22Rv1 (cell line): ENCODE measurements at regions not wholly inside any gene's neighbourhood (a gene's known extent, or its start where the extent isn't known, plus 50 kb on each side); places are given as distances from the start of the nearest gene placed in this dataset.
A peak's percentile ranks its signal among the peaks of the same experiment; 100 is the strongest.

Source experiments
- H3K27ac ChIP-seq: fragments of 450-650 bp; 2 replicates; pipeline ENCODE4 v1.5.1; 2017
- ZFX ChIP-seq: fragments of 450-650 bp; IDR thresholded peaks from 2 replicates; pipeline ENCODE4 v1.6.1; 2017; ENCODE audit warnings: antibody characterized with exemption, borderline replicate concordance
- TF ChIP-seq, protein P1 (sequence below): fragments of 450-650 bp; IDR thresholded peaks from 2 replicates; pipeline ENCODE4 v1.5.1; 2017; ENCODE audit warnings: mild to moderate bottlenecking

DNA sequence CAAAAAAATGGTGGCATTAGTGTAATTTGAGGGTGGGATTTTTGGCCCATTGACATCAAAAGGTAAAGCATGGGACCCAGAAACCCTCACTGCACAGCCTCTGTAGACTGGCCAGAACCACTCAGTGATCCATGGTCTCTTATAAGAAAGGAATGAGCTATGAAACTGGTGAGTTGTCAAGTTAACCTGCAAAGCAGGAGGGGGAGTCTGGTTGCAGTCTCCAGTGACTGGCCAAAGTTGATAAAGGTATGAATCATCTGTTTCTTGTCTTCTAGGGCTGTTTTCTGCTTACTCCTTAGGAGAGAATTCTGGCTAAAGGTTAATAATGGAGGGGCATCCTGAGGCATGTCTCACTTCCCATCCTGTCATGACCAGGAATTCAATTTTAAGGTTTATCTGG is 325.2 kb downstream of the TLR4 start:
- no peak for TF ChIP-seq ZFX
- TF ChIP-seq, protein P1, sequence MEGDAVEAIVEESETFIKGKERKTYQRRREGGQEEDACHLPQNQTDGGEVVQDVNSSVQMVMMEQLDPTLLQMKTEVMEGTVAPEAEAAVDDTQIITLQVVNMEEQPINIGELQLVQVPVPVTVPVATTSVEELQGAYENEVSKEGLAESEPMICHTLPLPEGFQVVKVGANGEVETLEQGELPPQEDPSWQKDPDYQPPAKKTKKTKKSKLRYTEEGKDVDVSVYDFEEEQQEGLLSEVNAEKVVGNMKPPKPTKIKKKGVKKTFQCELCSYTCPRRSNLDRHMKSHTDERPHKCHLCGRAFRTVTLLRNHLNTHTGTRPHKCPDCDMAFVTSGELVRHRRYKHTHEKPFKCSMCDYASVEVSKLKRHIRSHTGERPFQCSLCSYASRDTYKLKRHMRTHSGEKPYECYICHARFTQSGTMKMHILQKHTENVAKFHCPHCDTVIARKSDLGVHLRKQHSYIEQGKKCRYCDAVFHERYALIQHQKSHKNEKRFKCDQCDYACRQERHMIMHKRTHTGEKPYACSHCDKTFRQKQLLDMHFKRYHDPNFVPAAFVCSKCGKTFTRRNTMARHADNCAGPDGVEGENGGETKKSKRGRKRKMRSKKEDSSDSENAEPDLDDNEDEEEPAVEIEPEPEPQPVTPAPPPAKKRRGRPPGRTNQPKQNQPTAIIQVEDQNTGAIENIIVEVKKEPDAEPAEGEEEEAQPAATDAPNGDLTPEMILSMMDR = no peak

DNA sequence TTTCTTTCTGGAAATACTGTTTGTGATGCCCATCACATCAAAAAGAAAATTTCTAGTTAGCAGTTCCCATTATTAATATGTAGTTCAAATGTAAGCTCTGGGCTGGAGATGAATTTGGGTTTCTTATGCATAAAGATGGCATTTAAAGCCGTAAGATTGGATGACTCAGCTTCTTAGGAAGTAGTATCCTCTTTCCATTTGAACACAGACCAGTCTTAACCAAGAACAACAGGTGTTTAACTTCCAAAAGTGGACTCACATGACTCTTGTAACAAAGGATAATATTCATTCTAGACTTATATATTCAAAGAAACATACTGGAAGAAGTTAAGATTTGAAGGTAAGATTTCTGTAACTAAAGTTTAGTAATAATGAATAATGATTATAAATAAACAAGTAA is 330.5 kb downstream of the TLR4 start:
- no peak overlapping the region for H3K27ac ChIP-seq
- TF ChIP-seq, protein P1 = no peak
- TF ChIP-seq ZFX = no peak

More for the DNA sequence above, 325.2 kb downstream of the TLR4 start:
- H3K27ac ChIP-seq = no peak overlapping the region

DNA sequence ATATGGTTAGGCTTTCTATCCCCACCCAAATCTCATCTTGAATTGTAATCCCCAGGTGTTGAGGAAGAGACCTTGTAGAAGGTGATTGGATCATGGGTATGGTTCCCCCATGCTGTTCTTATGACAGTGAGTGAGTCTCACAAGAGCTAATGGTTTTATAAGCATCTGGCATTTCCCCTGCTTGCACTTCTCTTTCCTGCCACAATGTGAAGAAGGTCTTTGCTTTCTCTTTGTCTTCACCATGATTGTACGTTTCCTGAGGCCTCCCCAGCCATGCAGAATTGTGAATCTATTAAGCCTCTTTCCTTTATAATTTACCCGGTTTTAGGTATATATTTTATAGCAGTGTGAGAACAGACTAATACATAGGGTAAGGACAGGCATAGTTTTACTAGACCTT is 334.5 kb downstream of the TLR4 start:
- no peak for TF ChIP-seq ZFX
- no peak overlapping the region for H3K27ac ChIP-seq

DNA sequence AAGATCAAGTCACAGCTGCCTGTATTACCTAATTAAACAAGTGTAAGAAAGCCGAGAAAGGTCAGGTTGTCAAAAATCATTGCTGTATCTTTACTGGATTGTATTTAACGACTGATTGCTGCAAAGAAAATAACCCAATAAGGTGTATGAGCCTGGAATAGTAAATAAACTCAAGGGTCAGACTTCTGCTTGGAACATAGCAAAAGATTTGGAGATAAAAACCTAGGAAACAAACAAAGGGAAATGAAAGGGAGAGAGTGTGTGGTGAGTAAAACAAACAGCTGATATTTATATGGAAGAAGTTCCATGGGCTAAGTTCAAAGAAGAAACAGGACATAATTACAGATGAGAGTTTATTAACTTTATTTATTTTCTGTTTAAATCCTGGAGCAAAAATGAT is 354.0 kb downstream of the TLR4 start:
- no peak for TF ChIP-seq ZFX
- TF ChIP-seq, protein P1 = no peak
- H3K27ac ChIP-seq = peak overlapping the region; percentile 36; the same call in 1 of the 2 replicates

DNA sequence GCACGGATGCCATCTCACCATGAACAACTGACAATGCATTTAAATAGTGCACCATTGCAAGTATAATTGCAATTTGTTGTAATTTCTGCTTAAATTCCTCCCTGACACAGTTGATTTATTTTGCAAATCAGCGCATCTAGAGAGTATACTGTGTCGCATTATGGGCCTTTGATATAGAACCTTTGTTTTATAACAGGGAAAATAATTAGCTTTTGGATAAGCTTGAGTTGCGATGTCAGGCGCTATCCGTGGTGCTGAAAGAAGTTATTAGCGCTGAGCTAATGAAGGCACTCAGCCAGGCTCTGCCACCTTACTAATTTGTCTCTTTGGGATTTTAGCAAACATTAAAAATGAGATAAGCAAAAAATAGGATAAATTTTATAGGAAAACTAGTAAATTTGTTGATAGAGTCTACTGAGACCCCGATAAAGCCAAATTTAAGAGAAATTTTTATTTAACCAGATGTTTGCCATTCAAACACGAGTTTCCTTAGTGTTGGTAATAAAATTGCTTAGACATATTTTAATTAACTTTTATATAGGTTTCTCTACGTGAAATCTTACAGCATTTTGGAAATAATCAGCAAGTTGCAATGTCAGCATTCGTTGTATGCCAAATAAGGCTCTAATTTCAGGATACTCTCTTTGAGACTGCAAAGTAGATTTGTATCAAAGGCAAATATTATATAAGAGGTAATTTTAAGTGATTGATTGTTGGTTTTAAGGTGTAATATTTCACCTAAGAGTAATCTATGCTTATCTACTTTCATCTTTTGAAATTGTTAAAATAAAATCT is 355.5 kb downstream of the TLR4 start:
- TF ChIP-seq, protein P1 = no peak
- TF ChIP-seq ZFX = no peak
- no peak overlapping the region for H3K27ac ChIP-seq

DNA sequence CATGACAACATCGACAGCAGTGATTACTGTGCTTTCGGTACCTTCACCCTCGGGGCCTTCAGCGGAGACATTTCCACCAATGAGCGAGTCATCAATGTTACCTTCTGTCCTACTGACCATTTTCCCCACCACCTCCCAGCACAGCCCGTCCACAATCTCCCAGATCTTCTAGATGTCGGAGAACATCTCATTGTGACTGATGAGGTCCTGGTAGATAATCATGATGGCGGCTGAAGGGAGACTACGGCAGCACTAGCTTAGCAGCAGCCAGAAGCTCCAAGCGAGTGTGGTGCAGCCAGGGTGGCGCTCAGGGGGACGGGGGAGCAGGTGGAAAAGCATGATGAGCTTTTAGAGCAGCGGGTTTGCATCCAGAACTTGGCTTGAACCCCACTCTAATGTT is 379.0 kb downstream of the TLR4 start:
- TF ChIP-seq ZFX = no peak
- TF ChIP-seq, protein P1 = no peak

DNA sequence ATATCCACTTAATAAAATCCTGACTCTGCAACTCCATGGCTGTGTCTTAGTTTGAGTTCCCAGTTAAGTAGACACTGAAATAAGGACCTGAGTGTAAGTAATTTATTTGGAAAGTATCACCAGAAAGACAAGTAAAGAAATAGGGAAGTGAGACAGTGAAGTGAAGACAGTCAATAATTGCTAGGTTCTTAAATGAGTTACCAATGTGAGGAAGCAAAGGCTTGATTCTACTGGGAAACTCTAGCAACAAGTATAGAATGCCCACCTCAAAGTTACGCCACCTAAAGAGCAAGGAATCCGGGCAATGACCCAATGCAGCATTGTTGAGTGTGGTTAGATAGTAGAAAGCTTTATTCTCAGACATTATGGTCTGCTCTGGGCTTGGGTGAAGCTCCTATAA is 383.9 kb downstream of the TLR4 start:
- no peak for TF ChIP-seq ZFX
- TF ChIP-seq, protein P1 = no peak
- no peak overlapping the region for H3K27ac ChIP-seq

More for the DNA sequence above, 379.0 kb downstream of the TLR4 start:
- no peak overlapping the region for H3K27ac ChIP-seq
